B cell (primary cell): ENCODE measurements at regions not wholly inside any gene's neighbourhood (a gene's known extent, or its start where the extent isn't known, plus 50 kb on each side); places are given as distances from the start of the nearest gene placed in this dataset.

ENCODE experiments used
- CTCF ChIP-seq: fragments of 200-600 bp; IDR thresholded peaks from one replicate; pipeline ENCODE4 v1.8.0; 2022; ENCODE audit warnings: antibody characterized with exemption, mild to moderate bottlenecking
- EZH2 ChIP-seq: IDR thresholded peaks from 2 replicates; pipeline ENCODE4 v1.6.1; 2012; ENCODE audit warnings: borderline replicate concordance, low read depth, mild to moderate bottlenecking, moderate library complexity, low read length; ENCODE audit not compliant: insufficient read depth, poor library complexity, severe bottlenecking

GRCh38 chr11:115721296-115721995, 217.2 kb upstream of the CADM1 start:
- TF ChIP-seq CTCF (no peak), EZH2 (no peak)
